ENCODE measurements at regions not wholly inside any gene's neighbourhood (a gene's known extent, or its start where the extent isn't known, plus 50 kb on each side); places are given as distances from the start of the nearest gene placed in this dataset.

DNA sequence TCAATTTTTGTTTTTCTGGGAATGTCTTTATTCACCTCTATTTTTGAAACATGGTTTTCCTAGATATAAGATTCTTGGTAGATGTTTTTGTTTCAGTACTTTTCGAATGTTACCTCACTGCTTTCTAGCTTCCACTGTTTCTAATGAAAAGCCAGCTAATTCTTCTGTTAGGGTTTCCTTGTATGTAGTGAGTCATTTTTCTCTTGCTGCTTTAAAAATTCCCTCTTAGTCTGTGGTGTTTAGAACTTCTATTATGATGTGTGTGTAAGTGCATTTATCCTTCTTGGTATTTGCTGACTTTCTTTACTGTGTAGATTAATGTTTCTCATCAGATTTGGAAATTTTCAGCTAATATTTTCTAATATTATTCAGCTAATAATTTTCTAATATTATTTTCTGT, 151.1 kb upstream of the OSTN start:
- TF ChIP-seq, protein P1, sequence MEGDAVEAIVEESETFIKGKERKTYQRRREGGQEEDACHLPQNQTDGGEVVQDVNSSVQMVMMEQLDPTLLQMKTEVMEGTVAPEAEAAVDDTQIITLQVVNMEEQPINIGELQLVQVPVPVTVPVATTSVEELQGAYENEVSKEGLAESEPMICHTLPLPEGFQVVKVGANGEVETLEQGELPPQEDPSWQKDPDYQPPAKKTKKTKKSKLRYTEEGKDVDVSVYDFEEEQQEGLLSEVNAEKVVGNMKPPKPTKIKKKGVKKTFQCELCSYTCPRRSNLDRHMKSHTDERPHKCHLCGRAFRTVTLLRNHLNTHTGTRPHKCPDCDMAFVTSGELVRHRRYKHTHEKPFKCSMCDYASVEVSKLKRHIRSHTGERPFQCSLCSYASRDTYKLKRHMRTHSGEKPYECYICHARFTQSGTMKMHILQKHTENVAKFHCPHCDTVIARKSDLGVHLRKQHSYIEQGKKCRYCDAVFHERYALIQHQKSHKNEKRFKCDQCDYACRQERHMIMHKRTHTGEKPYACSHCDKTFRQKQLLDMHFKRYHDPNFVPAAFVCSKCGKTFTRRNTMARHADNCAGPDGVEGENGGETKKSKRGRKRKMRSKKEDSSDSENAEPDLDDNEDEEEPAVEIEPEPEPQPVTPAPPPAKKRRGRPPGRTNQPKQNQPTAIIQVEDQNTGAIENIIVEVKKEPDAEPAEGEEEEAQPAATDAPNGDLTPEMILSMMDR (IDR thresholded peaks at IDR 0.05): no peak
- no peak for TF ChIP-seq POLR2A (IDR thresholded peaks at IDR 0.05)
- Histone ChIP-seq H3K9me3 (no peaks in the 10 kb centered on the region), H3K27me3 (no peaks in the 10 kb centered on the region), H3K4me3 (no peak overlapping the region), H3K36me3 (no peaks in the 10 kb centered on the region), H3K4me1 (no peaks in the 10 kb centered on the region), H3K27ac (no peak overlapping the region)
- intact Hi-C loops (cut with DNase I): no loop called here
- WGBS, 2 donors: 55 to 58% methylated on average over 1 of the region's 1 CpG
- DNase-seq: no peak

DNA sequence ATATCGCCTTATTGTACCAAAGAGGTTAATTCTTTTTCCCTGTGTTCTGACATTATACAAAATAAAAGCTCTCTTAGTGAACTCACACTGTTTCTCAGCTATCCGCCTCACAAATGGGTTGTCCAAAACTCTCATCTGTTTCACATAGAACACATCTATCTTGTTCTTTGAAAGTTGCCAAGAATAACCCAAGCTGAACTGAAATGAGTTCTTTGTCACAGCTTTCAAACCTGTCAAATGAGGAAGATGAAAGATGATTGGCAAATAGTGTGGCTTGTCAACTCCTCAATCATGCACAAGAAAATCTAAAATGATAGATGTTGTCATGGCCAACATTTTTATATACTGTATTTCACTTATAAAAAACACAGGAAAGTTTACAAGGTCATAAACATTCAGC, 168.1 kb upstream of the OSTN start:
- TF ChIP-seq, protein P1 (IDR thresholded peaks at IDR 0.05): no peak
- TF ChIP-seq POLR2A (IDR thresholded peaks at IDR 0.05): no peak
- no peak for DNase-seq
- no peaks in the 10 kb centered on the region for H3K4me1 ChIP-seq
- H3K4me3 ChIP-seq: no peak overlapping the region
- H3K27ac ChIP-seq: no peak overlapping the region
- H3K36me3 ChIP-seq: no peaks in the 10 kb centered on the region
- 40 to 41% methylated on average over 2 of the region's 2 CpGs for WGBS, 2 donors
- no peaks in the 10 kb centered on the region for H3K9me3 ChIP-seq
- intact Hi-C loops (cut with DNase I): no loop called here
- H3K27me3 ChIP-seq: no peaks in the 10 kb centered on the region

DNA sequence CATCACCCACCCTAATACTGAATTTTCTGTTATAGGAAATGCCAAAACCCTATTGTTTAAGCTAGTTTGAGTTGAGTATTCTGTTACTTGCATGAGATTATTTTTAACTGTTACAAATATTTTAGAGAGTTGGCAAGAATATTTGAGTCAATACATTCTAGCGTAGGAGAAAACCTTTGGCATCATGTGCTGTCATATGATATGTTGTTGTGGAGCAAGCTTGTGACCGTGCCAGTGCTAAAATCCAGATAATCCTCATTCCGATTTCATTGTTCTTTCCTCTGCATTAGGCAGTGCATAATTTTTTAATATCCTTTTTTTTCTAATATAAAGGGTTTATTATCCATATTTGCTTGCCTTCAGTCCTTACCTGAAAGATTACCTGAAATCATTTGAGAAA, 168.0 kb upstream of the GMNC start:
- no peak overlapping the region for H3K27ac ChIP-seq
- WGBS, 2 donors: 28 to 29% methylated on average over 3 of the region's 3 CpGs
- no peaks in the 10 kb centered on the region for H3K4me1 ChIP-seq
- H3K9me3 ChIP-seq: no peaks in the 10 kb centered on the region
- H3K4me3 ChIP-seq: no peak overlapping the region
- H3K27me3 ChIP-seq: no peaks in the 10 kb centered on the region
- H3K36me3 ChIP-seq: no peaks in the 10 kb centered on the region
- TF ChIP-seq POLR2A (IDR thresholded peaks at IDR 0.05): no peak
- TF ChIP-seq, protein P1 (IDR thresholded peaks at IDR 0.05): no peak
- intact Hi-C loops (cut with DNase I): no loop called here
- DNase-seq: no peak

DNA sequence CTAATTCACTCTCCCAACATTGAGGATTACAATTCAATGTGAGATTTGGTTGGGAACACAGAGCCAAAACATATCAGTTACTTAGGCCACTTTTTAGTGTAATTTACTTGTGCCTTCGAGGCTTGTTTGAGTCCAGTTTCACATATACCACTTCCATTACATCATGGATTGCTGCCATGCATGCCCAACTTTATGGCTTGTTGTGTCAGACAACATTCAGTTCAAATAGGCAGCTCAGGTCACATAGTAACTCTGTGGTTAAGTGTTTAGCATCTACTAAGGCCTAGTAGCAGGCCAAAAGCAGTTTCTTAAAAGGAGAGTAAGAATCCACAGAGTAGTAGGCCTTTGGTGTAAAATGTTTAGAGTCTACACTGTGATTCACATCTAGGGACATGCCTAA, 164.3 kb upstream of the GMNC start:
- H3K4me3 ChIP-seq: no peak overlapping the region
- H3K27ac ChIP-seq: no peak overlapping the region
- no peaks in the 10 kb centered on the region for H3K9me3 ChIP-seq
- TF ChIP-seq, protein P1 (IDR thresholded peaks at IDR 0.05): no peak
- TF ChIP-seq POLR2A (IDR thresholded peaks at IDR 0.05): no peak
- intact Hi-C loops (cut with DNase I): no loop called here
- no peaks in the 10 kb centered on the region for H3K36me3 ChIP-seq
- 63 to 79% methylated on average over 1 of the region's 1 CpG for WGBS, 2 donors
- DNase-seq: no peak
- H3K4me1 ChIP-seq: no peaks in the 10 kb centered on the region
- H3K27me3 ChIP-seq: no peaks in the 10 kb centered on the region

DNA sequence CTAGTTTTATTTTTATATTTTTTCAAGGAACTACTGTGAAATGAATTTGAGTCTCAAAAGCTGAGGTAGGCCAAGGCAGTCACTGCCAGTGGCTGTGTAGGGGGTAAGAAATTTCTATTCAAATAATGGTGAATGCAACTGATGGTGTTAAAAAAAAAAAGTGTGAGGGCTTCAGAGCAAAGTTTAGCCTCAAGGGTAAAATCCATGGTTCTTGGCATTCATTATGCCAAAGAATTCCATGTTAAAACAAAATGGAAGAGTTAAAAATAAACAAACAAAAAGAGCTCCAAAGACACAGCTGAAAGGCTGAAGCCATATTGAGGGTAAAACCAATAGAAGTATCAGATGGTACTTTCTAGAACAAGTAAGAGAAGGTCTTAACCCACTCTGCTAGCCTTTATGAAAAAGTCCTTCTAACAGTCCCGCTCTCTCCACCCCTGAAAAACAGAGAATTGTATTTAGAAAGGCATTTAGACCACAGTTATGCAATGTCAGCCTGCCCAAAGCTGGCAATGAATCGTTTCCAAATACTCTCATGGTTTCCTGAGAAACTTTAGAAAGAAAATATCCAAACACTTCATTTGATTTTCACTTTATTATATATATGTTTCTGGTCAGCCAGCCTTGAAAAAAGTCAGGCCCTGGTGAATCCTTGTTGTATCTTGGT, 158.4 kb upstream of the GMNC start:
- Histone ChIP-seq H3K27ac (no peak overlapping the region), H3K27me3 (no peaks in the 10 kb centered on the region), H3K36me3 (no peaks in the 10 kb centered on the region), H3K4me1 (no peaks in the 10 kb centered on the region), H3K4me3 (no peak overlapping the region), H3K9me3 (no peaks in the 10 kb centered on the region)
- 24 to 42% methylated on average over 2 of the region's 2 CpGs for WGBS, 2 donors
- intact Hi-C loops (cut with DNase I): no loop called here
- TF ChIP-seq, protein P1 (IDR thresholded peaks at IDR 0.05): no peak
- TF ChIP-seq POLR2A (IDR thresholded peaks at IDR 0.05): no peak
- no peak for DNase-seq
